OCI-LY3 (cell line): ENCODE measurements at regions not wholly inside any gene's neighbourhood (a gene's known extent, or its start where the extent isn't known, plus 50 kb on each side); places are given as distances from the start of the nearest gene placed in this dataset.

Experiments
- H2AFZ ChIP-seq: fragments of 200-600, 300-600 bp; shearing (Covaris generic); 2 replicates; pipeline ENCODE4 v1.6.0; 2014; ENCODE audit warnings: antibody characterized with exemption, low read depth, low read length
- H3K27ac ChIP-seq: fragments of 200-600, 300-600 bp; sonication (generic); 2 replicates; pipeline ENCODE4 v1.5.1; 2014; ENCODE audit warnings: mild to moderate bottlenecking, low read length, moderate library complexity, mixed read lengths
- H3K27me3 ChIP-seq: fragments of 200-600, 300-600 bp; sonication (generic); 2 replicates; pipeline ENCODE4 v1.6.1; 2014; ENCODE audit warnings: low read depth, low read length, mixed read lengths
- H3K36me3 ChIP-seq: fragments of 200-600, 300-600 bp; sonication (generic); replicated peaks from 2 replicates; pipeline ENCODE3; 2014; ENCODE audit warnings: low read depth, low read length, mixed read lengths
- H3K4me1 ChIP-seq: fragments of 300-600, 200-600 bp; sonication (generic); 2 replicates; pipeline ENCODE4 v1.6.1; 2014; ENCODE audit warnings: low read length, mixed read lengths
- H3K4me2 ChIP-seq: fragments of 200-600, 300-600 bp; sonication (generic); 2 replicates; pipeline ENCODE4 v1.6.1; 2014; ENCODE audit warnings: low read length, mixed read lengths
- H3K4me3 ChIP-seq: fragments of 300-600, 200-600 bp; sonication (generic); 2 replicates; pipeline ENCODE4 v1.5.1; 2014; ENCODE audit warnings: antibody characterized with exemption, mild to moderate bottlenecking, low read length, moderate library complexity
- H3K79me2 ChIP-seq: fragments of 300-600, 200-600 bp; shearing (Covaris generic); 2 replicates; pipeline ENCODE4 v1.6.1; 2014; ENCODE audit warnings: mild to moderate bottlenecking, low read length, mixed read lengths
- H3K9ac ChIP-seq: fragments of 300-600, 200-600 bp; shearing (Covaris generic); 2 replicates; pipeline ENCODE4 v1.6.0; 2014; ENCODE audit warnings: mild to moderate bottlenecking, low read length, moderate library complexity
- H3K9me3 ChIP-seq: fragments of 200-600, 300-600 bp; shearing (Covaris generic); 2 replicates; pipeline ENCODE4 v1.6.1; 2014; ENCODE audit warnings: low read length, mixed read lengths; ENCODE audit not compliant: insufficient read depth
- H4K20me1 ChIP-seq: fragments of 200-600, 300-600 bp; sonication (generic); 2 replicates; pipeline ENCODE4 v1.6.1; 2016; ENCODE audit warnings: low read length, mixed read lengths; ENCODE audit not compliant: insufficient read depth
- EZH2phosphoT487 ChIP-seq: fragments of 200-600 bp; shearing (Covaris generic); IDR thresholded peaks from 2 replicates; pipeline ENCODE4 v1.6.1; 2018; ENCODE audit warnings: antibody characterized with exemption, mixed run types, low read depth
- TF ChIP-seq, protein P1 (sequence below): fragments of 200-600, 300-600 bp; sonication (generic); IDR thresholded peaks from 2 replicates; pipeline ENCODE4 v1.5.1; 2014; ENCODE audit warnings: antibody characterized with exemption, low read length, low read depth

DNA sequence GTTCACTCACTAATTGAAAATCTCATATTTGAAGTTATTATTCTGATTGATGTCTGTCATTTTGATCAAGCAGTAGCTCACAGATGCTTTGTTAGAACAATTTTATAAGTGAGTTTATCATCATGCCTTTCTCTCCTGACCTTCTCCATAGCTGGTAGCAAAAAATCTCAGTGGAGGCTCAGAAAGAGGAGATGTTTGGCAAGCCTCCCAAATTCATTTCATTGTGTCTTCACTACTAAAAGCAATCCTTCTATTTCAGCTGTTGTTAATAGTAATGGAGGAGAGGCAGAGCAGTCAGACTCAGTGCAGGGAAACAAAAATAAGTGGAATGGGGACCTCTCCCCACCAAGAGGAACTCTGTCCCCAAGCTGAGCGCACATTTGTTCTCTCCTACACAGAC is 2127.8 kb upstream of the CELF4 start:
- H3K4me1 ChIP-seq: no peaks in the 10 kb centered on the region
- TF ChIP-seq, protein P1, sequence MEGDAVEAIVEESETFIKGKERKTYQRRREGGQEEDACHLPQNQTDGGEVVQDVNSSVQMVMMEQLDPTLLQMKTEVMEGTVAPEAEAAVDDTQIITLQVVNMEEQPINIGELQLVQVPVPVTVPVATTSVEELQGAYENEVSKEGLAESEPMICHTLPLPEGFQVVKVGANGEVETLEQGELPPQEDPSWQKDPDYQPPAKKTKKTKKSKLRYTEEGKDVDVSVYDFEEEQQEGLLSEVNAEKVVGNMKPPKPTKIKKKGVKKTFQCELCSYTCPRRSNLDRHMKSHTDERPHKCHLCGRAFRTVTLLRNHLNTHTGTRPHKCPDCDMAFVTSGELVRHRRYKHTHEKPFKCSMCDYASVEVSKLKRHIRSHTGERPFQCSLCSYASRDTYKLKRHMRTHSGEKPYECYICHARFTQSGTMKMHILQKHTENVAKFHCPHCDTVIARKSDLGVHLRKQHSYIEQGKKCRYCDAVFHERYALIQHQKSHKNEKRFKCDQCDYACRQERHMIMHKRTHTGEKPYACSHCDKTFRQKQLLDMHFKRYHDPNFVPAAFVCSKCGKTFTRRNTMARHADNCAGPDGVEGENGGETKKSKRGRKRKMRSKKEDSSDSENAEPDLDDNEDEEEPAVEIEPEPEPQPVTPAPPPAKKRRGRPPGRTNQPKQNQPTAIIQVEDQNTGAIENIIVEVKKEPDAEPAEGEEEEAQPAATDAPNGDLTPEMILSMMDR: no peak
- TF ChIP-seq EZH2phosphoT487: no peak
- H3K79me2 ChIP-seq: no peaks in the 10 kb centered on the region

DNA sequence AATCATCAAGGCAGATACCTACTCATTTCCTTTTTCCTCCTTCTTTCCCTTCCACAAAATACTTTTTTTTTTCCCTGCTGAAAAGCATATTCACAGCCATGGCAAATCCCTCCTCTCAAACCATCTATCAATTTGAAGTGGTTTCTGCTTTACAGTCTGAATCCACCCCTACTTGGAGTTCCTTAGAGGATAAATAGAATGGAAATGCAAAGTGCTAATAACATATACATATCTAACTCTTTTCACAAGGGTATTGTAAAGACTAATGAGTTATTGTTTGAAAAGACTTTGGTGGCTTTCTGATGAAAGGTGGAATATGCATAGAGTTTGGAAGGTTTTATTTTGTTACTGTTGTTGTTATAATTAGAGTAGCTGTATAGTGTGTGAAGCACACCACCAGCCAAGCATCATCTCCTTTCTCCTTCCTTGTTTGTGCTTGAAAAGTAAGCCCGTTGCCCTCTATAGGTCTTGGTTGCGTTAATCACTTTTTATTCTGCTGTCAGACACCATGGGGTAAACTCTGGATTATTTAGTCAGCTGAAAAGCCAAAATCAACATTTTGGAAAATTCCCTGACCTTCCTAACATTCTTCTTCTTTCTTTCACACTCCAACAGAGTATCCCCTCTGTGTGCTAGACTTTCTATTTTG is 2126.9 kb upstream of the CELF4 start:
- Histone ChIP-seq H3K4me1 (no peaks in the 10 kb centered on the region), H3K4me3 (no peak overlapping the region), H3K36me3 (no peaks in the 10 kb centered on the region), H3K27ac (no peak overlapping the region), H4K20me1 (no peaks in the 10 kb centered on the region), H2AFZ (no peak overlapping the region), H3K4me2 (no peak overlapping the region), H3K9me3 (no peaks in the 10 kb centered on the region), H3K79me2 (no peaks in the 10 kb centered on the region), H3K9ac (no peak overlapping the region), H3K27me3 (no peaks in the 10 kb centered on the region)
- no peak for TF ChIP-seq EZH2phosphoT487

More for the DNA sequence above, 2127.8 kb upstream of the CELF4 start:
- Histone ChIP-seq H3K9me3 (no peaks in the 10 kb centered on the region), H4K20me1 (no peaks in the 10 kb centered on the region), H3K9ac (no peak overlapping the region), H3K36me3 (no peaks in the 10 kb centered on the region), H2AFZ (no peak overlapping the region), H3K4me2 (no peak overlapping the region), H3K27ac (no peak overlapping the region), H3K27me3 (no peaks in the 10 kb centered on the region), H3K4me3 (no peak overlapping the region)

DNA sequence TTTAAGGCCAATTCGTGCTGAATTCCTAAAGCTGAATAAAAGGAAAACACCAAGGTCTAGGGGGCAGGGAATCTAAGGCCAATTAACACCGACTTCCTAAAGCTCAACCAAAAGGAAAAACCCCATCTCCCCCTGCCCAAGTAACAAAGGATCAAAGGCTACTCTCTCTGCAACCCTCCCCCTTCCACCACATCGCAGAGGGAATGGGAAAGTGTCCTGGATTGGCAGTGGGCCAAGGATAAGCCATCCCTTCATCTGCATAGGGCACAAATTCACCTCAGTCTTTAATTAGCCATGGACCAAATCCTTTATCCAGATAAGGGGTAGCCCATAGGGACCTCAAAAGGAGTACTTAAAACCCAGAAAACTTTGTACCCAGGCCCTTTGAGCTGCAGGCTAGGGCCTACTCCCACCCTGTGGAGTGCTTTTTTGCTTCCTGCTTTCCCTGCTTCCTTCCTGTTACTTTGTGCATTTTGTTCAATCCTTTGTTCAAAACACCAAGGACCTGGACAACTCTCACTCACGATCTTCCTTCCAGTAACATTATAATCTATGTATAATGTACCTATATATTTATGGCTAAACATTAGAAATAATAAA is 2119.8 kb upstream of the CELF4 start:
- TF ChIP-seq, protein P1: no peak
- no peak for TF ChIP-seq EZH2phosphoT487
- H3K9ac ChIP-seq: no peak overlapping the region
- no peak overlapping the region for H3K4me3 ChIP-seq
- no peak overlapping the region for H3K27ac ChIP-seq
- no peaks in the 10 kb centered on the region for H3K4me1 ChIP-seq
- H3K4me2 ChIP-seq: no peak overlapping the region
- H3K36me3 ChIP-seq: no peaks in the 10 kb centered on the region
- no peak overlapping the region for H2AFZ ChIP-seq
- H3K27me3 ChIP-seq: no peaks in the 10 kb centered on the region
- no peaks in the 10 kb centered on the region for H3K9me3 ChIP-seq
- H4K20me1 ChIP-seq: no peaks in the 10 kb centered on the region
- no peaks in the 10 kb centered on the region for H3K79me2 ChIP-seq

DNA sequence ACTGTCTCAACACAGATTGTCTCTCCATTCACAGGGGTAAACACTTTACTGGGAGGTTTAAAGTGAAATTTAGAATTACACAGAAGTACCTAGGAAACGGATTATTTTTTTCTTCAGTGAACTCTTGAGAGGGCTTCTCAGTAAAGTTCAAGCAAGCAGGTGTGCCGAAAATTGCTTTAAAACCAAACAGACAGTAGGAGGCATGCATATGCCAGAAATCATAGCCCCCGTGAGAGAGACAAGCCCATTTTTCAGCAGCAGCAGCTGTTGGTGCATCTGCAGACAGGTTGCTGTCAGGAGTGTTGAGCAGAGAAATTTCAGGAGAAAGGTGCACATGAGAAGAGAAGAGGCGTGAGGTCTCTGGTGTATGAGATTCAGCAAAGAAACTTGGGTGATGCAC is 2115.5 kb upstream of the CELF4 start:
- Histone ChIP-seq H3K9ac (no peak overlapping the region), H3K4me1 (peaks cover 6% of the 10 kb centered on the region; the same call in 1 of the 2 replicates), H3K27me3 (no peaks in the 10 kb centered on the region), H3K36me3 (no peaks in the 10 kb centered on the region), H3K9me3 (no peaks in the 10 kb centered on the region), H3K27ac (no peak overlapping the region), H3K4me3 (no peak overlapping the region), H4K20me1 (no peaks in the 10 kb centered on the region), H3K79me2 (no peaks in the 10 kb centered on the region), H3K4me2 (no peak overlapping the region), H2AFZ (no peak overlapping the region)
- TF ChIP-seq, protein P1: peak; percentile 55
- TF ChIP-seq EZH2phosphoT487: no peak
